ENCODE measurements at regions not wholly inside any gene's neighbourhood (a gene's known extent, or its start where the extent isn't known, plus 50 kb on each side); places are given as distances from the start of the nearest gene placed in this dataset.

DNA sequence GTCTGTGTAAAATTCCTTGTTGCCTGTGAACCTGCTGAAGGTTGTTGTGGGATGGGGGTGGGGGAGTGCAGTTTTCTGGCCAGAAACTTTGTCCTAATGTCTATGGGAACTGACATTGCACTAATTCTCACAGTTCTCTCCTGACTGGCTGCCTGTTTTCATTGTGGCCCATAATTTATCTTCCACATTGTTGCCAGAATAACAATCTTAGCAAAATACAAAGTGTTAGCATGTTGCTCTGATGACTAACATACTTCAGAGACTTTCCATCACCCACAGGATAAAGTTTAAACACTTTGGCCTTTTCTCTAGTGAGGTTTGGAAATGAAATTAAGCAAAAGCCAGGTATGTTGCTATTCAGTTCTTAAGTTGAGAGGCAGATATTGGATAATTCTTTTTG, 81.4 kb upstream of the TBC1D5 start:
- TF ChIP-seq CTCF (IDR thresholded peaks at IDR 0.05; ENCODE audit: low read depth, low read length, poor library complexity, severe bottlenecking) (no peak), EZH2phosphoT487 (IDR thresholded peaks at IDR 0.05; ENCODE audit: borderline replicate concordance, low read length) (no peak)
